GM23248 (cell line): ENCODE measurements at regions not wholly inside any gene's neighbourhood (a gene's known extent, or its start where the extent isn't known, plus 50 kb on each side); places are given as distances from the start of the nearest gene placed in this dataset.

Experiments used
- EZH2 ChIP-seq: fragments of 200-600 bp; sonication (generic); IDR thresholded peaks from 2 replicates; pipeline ENCODE4 v1.6.1; 2018; ENCODE audit warnings: antibody characterized with exemption, mild to moderate bottlenecking; ENCODE audit not compliant: insufficient read depth, poor library complexity, severe bottlenecking
- EZH2phosphoT487 ChIP-seq: fragments of 200-600 bp; sonication (generic); IDR thresholded peaks from 2 replicates; pipeline ENCODE4 v1.6.1; 2018; ENCODE audit warnings: antibody characterized with exemption, moderate library complexity, mild to moderate bottlenecking, low read depth; ENCODE audit not compliant: insufficient read depth

- TF ChIP-seq EZH2 (no peak), EZH2phosphoT487 (no peak)
Measured at GRCh38 chr4:180589575-180589974, 1653.6 kb upstream of the TENM3 start.
